IPS DF 4.7 (cell line): ENCODE measurements at regions not wholly inside any gene's neighbourhood (a gene's known extent, or its start where the extent isn't known, plus 50 kb on each side); places are given as distances from the start of the nearest gene placed in this dataset.

ENCODE experiments used
- DNase-seq: peaks from one replicate; pipeline ENCODE4 v3.0.0-alpha.2; 2013; ENCODE audit warnings: low spot score; ENCODE audit errors: extremely low read depth

DNA sequence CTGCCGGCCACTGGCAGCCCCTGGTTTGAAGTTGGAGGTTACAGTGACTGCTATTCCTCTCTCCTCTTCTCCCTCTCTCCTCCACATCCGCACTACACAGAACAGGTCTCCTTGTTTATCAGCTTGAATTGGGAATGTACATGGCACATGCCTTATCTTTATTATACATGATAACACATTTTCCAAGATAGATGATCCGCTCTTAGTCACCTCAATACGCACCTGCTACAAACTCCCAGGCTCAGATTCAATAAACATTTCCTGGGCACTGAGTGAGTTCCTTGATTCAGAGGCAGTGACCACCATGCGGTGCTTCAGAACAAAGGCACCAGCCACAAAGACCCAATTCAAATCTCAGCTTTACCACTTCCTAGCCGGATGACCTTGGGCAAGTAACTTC lies 227.7 kb downstream of the TSHZ3 start:
- DNase-seq: no peak

DNA sequence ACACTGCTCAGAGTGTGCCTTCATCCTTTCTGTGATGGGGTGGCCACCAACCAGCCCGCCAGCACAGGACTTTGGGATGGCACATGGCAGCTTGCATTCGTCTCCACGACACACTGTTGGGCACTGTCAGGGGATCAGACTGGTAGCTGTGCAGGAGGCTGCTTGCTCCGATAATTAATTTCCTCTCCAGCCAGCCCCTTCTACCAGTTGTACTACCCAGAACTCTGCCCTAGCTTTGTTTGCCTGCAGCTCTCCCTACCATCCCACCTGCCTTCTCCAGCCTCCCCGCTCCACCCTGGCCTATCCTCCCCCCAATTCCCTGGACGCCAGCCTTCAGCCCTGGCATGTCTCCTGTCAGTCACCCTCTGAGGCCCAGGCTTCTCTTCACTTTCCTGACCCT lies 228.3 kb downstream of the TSHZ3 start:
- DNase-seq: no peak

DNA sequence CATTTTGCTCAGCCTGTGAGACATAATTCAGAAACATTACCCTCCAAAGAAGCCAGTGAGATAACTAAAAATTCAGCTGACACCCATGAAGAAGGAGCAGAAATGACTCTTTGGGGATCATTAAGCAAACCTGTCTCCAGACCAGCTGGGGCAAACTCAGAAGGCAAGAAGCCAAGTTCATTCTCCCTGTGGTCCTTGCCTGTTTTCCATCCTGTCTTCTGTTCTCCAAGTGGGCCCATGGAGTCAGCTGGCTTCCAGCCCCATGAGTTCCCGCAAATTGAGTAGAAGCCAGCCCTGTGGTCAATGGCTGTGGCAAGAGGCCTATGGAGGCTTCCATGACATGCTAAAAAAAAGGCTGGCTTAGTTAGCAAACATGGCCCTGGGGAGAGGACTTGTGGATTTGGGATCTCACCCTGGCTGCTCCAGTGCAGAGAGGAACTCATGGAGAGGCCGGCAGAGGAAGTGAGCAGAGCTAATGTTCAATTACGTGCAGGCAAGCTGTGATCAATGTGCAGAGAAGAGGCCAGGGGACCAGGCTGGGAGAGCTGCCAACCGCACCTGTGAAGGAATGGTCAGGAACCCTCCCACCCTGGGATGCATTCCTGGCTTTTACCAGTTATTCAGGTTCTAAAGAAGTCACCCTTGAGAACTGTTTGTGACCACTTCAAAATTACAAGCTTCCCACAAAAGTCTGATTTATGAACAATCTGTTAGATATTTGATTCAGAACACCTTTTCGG lies 229.1 kb downstream of the TSHZ3 start:
- DNase-seq: no peak

DNA sequence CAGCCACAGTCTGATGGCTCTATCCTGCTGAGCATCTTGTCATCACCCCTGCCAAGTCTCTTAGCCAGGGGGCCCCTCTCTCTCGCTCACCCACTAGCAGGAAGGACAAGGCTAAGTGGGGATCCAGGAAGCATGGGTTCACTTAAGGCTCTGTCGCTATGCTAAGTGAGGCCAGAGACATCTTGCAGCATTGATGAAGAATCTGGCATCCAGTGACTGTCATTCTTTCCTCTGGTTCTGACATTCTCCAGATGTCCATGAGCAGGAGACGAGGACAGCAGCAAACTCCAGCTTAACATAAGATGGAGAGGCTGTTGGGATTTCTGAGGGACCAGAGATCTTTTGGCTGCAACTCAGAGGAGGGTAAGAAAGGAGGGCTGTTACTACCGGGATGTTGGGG lies 230.2 kb downstream of the TSHZ3 start:
- DNase-seq: no peak

DNA sequence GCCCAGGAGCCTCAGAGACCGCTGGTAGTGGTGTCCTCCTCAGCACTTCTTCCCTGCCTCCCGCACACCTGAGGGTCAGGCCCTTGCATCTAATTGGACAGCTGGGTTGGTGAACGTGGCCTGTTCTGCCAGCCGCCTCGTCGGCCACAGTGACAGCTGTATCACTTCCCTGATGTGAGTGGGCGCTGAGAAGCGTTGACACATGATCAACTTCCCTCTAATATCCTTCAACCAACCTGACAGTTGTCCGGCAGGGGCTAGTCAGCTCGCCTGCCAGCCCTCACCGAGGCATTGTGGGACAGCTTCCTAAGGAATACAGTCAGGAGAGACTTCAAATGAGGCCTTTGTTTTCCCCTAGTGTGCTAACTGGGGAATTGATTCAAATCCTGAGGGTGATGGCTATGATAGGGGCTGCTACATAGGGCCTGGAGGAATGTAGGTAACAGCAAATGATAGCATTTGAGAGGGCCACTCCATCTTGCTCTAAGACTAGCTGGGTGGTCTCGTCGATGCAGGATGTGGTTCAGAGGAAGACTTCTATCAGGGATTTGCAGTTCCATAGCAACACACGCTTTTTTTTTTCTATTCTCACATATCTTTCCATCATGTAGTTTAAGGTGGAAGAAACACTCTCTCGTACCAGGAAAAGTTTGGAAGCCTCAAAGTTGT lies 230.8 kb downstream of the TSHZ3 start:
- DNase-seq: no peak

DNA sequence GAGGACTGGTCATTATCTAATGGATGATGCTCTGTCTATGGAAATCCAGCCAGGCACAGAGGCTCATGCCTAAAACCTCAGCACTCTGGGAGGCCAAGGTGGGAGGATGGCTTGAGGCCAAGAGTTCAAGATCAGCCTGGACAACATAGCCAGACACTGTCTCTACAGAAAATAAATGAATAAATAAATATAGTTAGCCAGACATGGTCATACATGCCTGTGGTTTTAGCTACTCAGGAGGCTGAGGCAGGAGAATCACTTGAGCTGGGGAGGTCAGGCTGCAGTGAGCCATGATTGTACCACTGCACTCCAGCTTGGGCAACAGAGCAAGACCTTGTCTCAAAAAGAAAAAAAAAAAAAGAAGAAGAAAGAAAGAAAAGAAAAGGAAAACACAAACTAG lies 234.7 kb downstream of the TSHZ3 start:
- DNase-seq: no peak

DNA sequence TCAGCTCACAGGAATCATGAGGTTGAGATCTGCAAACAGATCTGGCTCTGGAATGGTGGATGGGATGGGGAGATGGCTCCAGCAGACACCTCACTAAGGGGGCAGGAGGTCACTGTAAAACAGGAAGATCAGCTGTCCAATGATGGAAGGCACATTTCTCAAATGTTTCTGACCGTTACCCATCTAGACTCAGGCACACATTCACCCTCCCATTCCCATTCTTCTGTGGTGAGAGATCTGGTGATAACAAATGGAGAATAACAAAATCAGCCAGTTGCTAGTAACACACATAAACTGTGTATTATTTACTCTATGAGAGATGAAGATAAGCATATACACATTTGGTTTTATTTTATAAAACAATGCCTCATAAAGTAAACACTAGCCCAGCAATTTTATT lies 235.9 kb downstream of the TSHZ3 start:
- no peak for DNase-seq

DNA sequence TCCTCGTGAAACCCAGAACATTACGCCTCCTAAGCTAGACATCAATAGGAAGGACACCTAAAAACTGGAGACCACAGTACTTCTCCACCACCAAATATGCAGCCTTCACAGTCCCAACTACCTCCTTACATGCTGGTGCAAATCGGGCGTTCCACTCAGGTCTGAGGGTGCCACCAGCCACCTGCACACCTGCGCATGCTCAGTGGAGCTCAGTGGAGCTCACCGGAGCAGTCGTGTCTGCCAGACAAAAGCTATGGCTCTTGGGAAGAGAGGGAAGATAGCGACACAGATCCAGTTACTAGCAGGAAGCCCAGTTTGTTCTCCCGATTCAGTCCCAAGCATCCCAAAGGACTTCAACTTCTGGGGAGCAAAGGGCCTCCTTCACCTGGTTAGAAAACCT lies 237.1 kb downstream of the TSHZ3 start:
- no peak for DNase-seq

DNA sequence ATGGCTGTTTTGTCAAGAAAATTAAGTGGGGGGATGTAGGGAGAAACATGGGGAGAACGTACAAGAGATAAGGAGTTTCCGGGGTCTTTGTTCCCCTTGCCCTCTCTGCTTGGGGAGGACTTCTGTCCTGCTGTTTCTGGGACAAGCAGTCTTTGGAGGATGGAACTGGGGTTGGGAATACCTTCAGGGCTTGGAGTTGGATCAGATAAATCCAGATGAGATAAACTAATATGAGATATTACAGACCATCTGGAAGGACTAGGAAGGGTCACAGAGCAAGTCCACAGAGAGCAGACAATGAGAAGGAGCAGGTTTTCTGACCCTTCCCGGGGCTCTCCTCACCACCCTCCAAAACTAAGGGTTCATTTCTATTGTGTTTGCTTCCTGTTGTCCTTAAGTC lies 237.5 kb downstream of the TSHZ3 start:
- DNase-seq: no peak

DNA sequence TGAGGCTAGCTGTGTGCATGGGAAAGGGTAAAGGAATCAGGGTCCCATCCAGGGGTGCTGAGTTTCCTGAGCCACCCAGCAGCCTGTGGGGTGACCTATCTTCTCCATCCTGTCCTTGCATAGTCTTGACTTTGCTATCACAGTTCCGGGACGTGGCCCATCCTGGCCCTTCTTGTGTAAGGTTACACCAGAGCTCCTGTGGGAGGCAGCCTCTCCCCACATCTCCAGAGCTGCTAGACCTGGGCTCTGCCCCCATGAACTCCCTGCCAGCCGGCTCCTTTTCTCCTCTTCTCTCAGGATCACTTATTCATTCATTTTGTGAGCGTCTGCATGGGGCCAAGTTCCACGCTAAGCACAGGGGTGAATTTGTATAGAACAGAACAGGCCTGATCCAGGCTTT lies 238.9 kb downstream of the TSHZ3 start:
- no peak for DNase-seq

DNA sequence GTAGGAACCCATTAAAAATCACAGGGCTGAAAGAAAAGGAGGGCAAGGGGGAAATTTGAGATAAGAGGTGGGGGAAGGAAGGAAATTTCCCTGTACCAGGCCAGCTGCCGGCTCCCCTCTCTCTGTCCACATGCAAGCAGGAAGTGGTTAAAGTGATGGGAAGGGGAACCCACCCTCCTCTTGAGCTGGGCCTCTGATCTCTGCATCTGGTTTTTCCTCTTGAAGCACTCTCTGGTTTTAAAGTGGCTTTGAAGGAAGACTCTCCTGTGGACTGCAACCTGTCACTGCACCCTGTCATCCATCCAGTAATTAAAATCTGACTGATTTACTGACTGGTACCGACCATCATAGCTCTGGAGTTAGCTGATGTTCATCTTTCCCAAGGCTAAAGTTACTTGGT lies 239.6 kb downstream of the TSHZ3 start:
- DNase-seq: no peak

DNA sequence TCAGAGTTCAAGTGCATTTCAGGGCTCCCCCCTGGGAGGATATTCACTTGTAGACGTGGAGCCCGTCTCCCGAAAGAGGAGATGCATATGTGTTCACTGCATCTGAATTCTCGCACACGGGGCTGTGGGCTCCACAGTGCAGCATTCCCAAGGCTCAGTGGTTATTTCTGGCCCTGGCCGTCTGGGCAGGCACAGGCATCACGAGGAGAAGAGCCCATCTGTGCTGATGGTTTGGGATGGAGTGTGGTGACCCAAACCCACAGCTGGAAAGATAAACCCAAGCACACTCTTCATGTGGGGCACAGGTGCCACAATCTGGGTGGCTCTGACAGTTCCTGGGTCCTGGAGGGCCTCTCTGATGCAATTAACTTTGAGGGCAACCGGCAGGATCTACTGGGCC lies 242.1 kb downstream of the TSHZ3 start:
- no peak for DNase-seq

DNA sequence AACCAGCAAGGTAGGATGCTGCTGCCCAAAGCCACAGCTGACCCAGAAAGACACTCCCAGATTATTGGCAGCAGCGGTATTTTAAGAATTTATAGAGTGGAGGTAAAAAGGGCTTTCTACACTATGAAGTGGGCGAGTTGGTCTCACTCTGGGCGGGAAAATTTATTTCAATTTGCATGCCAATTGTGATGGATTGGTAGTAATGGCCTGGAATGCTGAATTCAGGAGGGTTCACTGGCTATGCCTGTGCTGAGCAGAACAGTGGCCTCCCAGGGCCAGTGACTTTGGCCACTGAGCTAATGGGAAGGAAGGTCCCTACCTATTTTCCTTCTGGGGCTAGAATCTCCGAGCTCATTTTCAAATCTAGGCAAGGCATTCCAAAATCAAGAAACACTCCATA lies 243.5 kb downstream of the TSHZ3 start:
- no peak for DNase-seq

DNA sequence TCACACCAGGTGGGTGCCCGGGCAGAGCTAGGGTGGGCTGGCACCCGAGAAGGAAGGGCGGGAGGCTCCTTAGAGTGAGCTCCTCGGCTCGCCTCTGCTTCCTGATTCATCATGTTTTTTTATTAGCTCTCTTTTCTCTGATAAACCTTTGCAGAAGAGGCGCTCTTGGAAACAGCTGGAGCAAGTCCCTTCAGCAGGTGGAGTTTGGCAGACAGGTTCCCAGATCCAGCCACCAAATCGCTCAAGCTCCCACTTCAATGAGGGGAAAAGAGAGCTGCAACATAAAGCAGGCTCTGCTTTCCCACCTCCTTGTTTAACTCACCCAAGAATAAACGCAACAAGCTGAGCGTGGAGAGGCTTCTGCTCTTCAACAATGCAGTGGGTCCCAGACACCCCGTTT lies 244.8 kb downstream of the TSHZ3 start:
- DNase-seq: no peak

DNA sequence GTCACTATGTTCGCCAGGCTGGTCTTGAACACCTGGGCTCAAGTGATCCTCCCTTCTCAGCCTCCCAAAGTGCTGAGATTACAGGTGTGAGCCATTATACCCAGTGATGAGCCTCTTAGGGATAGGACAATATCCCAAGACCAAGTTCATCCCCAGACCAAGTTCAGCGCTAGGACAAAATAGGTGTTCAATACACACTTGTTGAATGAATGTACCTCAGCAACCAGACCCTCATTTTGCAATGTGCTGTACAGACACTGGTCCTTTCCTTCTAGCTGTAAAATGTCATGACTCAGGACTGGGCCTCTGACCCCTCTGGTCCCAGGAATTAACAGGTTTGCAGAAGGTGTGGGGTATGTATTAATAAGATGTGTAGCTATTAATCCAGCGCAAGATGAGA lies 246.0 kb downstream of the TSHZ3 start:
- DNase-seq: no peak

DNA sequence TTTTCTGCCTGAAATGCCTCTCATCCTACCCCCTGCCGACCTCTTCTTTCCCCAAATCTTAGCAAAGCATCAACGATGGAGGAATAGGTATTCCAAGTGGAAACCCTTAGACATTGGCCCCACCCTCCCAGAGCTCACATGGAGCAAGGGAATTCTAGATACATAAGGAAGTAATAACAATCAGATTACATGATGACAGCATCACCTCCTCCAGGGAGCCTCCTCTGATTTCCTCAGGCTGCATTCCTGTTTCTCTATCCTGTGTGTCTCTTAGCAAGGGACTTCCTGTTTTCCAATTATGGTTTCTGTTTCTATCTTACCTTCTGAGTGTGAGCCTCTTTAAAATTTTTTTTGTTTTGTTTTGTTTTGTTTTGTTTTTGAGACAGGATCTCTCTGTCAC lies 246.6 kb downstream of the TSHZ3 start:
- DNase-seq: no peak

DNA sequence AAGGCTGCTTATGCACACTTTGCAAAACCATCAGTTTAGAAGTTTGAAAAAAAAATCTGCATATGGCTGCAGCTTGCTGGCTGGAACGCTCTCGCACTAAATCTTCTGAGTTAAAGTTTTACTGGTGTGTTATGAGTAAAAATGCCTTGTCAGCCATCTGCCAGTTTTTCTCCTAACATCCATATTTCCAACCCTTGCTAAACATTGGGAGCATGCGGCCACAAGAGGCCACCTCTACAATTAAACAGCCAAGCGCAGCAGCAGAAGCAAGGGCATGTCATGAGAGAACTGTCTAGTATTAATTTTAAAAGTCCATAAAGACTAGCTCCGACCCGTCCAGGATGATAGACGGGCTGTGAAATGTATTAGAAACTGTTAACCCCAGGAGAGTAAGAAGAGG lies 248.3 kb downstream of the TSHZ3 start:
- no peak for DNase-seq

DNA sequence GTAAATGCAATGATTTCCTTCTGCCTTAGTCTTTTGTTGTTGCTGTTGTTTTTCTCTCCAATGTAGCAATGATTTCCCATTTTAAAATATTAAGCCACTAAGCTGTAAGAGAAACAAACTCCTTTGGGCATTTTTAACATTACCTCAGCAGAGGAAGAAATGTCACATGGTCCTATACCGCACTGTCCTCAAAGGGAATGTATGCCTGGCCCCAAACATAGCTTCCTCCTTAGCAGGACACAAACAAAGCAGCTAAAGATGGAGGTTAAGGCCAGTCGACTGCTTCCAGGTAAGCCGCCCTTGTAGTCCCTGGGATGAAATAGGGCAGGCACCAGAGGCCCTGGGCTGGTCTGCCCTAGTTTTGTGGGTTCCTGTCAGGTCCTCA lies 249.0 kb downstream of the TSHZ3 start:
- no peak for DNase-seq

DNA sequence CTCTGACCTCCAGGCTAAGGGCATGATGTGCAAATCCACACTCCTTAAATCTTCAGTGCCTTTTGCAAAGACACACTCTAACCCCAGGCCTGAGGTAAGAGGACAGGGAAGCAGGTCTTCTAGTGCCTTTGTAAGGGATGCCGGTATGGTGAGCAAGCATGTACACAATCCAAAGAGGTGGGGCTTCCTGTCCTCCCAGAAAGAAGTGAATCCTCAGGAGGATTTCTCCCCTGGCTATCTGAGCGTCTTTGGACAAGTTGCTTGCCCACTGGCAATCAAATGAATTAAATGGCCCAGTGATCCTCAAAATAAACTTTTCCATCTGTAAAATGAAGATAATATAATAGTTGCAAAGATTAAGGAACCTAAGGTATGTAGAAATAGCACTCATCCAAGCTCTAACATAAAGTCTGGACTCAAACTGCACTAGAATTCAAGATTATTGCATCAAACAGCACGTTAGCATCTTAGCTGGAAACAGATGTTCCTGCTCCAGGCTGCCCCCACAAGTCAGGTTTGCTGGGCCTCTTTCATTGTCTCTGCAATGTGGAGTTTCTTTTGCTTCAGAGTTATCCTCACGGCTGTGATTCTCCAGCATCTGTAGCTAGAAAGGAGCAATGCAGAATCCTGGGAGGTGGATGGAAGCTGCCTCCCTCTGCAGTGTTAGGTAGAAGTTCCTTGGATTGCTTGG lies 249.6 kb downstream of the TSHZ3 start:
- no peak for DNase-seq

DNA sequence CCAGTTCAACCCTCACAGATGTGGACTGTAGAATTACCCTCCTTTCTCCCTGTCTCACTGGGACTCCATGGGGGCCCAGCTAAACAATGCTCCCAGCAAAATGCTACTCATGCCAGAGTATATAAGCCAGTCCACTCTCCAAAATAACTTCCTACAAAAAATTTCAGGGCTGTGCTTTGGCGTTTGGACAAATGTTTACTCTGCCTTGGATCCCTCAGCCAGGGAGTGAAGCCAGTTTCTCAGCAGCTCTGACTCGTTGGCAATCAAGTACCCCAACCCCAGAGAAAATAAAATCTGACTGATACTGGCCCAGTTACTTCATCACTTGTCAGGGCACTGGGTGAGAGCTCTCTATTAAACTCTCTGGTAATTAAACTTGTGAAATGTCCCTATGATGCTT lies 250.4 kb downstream of the TSHZ3 start:
- no peak for DNase-seq

DNA sequence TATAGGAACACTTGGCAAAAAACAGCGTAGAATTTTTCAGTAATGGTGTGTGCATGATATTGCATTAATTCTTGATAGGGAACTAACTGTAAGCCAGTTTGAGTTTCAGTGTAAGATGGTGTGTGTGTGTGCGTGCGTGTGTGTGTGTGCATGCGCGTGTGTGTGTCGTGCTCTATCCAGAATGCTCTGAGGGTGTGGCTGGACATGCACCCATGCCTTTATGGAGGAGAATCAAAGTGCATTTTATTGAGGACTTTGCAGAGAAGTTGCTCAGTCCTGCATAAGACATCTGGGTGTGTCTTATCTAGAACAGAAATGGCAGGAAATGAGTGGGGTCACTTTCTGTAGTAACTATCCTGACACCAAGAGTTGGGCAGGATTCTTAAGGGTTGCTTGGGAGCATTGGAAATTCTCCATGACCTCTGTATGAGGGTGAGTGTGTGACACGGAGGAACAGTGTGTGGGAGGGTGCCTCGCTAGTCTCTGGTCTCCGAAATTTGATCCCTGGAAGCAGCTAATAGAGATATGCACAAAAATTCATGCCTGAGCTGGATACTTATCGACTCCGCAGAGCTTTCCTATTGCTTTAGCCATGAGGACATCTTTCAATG lies 252.2 kb downstream of the TSHZ3 start:
- no peak for DNase-seq

DNA sequence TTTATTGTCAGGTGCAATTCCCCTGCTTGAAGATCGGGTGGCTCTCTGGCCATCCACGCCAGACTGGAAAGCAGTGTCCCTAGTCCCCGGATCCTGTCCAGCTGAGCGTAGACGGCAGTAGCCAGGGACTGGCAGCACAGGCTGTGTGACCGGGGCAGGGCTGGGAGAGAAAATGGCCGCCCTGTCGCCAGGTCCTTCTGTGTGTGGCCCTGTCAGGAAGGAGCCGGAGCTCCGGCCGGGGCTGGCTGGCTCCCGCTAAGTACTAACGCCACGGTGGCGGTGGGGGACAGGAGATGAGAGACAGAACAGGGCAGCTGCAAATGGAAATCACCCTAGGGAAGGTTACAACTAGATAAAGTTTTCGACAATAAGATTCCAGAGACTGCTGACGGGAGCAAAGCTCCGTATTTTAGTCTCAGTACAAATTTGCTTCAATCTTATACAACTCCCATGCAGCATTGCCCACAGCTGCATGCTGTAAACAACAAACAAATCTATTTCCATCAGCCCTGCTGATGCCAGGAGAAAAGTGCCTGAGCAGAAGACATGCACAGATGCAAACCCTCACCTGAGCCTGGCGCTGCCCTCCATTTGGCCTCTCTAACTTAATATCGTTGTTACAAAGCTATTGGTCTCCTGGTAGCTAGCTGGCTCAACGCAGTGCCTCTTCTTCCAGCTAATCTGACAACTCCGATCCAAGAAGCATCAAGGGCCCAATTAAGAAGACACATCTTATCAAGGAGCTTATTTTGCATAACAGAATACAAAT lies 253.0 kb downstream of the TSHZ3 start:
- DNase-seq: no peak
